H9 (cell line): ENCODE measurements at regions not wholly inside any gene's neighbourhood (a gene's known extent, or its start where the extent isn't known, plus 50 kb on each side); places are given as distances from the start of the nearest gene placed in this dataset.

Experiments used
- DNase-seq: peaks from one replicate; pipeline ENCODE4 v3.0.0-alpha.2; 2017
- H2AFZ ChIP-seq: one replicate; pipeline ENCODE4 v1.6.1; 2013; ENCODE audit warnings: mild to moderate bottlenecking, low read length, control low read depth, moderate library complexity
- H2AK5ac ChIP-seq: 2 replicates; pipeline ENCODE4 v1.6.1; 2013; ENCODE audit warnings: low read length, control low read depth, mixed read lengths; ENCODE audit not compliant: insufficient read length
- H2BK120ac ChIP-seq: one replicate; pipeline ENCODE4 v1.6.1; 2013; ENCODE audit warnings: low read depth, mild to moderate bottlenecking, low read length, control low read depth, inconsistent platforms; ENCODE audit not compliant: poor library complexity, severe bottlenecking
- H2BK12ac ChIP-seq: 2 replicates; pipeline ENCODE4 v1.6.1; 2013; ENCODE audit warnings: low read length, control low read depth, mixed read lengths, low read depth; ENCODE audit not compliant: insufficient read length
- H2BK15ac ChIP-seq: 2 replicates; pipeline ENCODE4 v1.6.1; 2013; ENCODE audit warnings: low read depth, low read length, control low read depth
- H2BK20ac ChIP-seq: one replicate; pipeline ENCODE4 v1.6.1; 2013; ENCODE audit warnings: low read depth, mild to moderate bottlenecking, low read length, control low read depth, inconsistent platforms; ENCODE audit not compliant: poor library complexity, severe bottlenecking
- H2BK5ac ChIP-seq: 2 replicates; pipeline ENCODE4 v1.6.1; 2013; ENCODE audit warnings: low read length, control low read depth, mixed read lengths; ENCODE audit not compliant: insufficient read length
- H3K14ac ChIP-seq: 2 replicates; pipeline ENCODE4 v1.6.1; 2013; ENCODE audit warnings: low read length, control low read depth; ENCODE audit not compliant: insufficient read depth
- H3K18ac ChIP-seq: 2 replicates; pipeline ENCODE4 v1.6.1; 2013; ENCODE audit warnings: low read depth, mild to moderate bottlenecking, mixed read lengths, low read length, control low read depth; ENCODE audit not compliant: insufficient read length
- H3K23ac ChIP-seq: 2 replicates; pipeline ENCODE4 v1.6.1; 2013; ENCODE audit warnings: low read length, control low read depth, mixed read lengths, low read depth; ENCODE audit not compliant: insufficient read length
- H3K23me2 ChIP-seq: 2 replicates; pipeline ENCODE4 v1.6.1; 2013; ENCODE audit warnings: low read depth, mild to moderate bottlenecking, mixed read lengths, low read length, control low read depth; ENCODE audit not compliant: insufficient read length, poor library complexity, severe bottlenecking
- H3K27ac ChIP-seq: 2 replicates; pipeline ENCODE4 v1.5.1; 2013; ENCODE audit warnings: low read length, control low read depth, mixed read lengths, low read depth; ENCODE audit not compliant: insufficient read length
- H3K27me3 ChIP-seq: 2 replicates; pipeline ENCODE4 v1.6.1; 2013; ENCODE audit warnings: low read length, control low read depth, inconsistent platforms; ENCODE audit not compliant: insufficient read depth
- H3K4ac ChIP-seq: 2 replicates; pipeline ENCODE4 v1.6.1; 2013; ENCODE audit warnings: low read depth, mild to moderate bottlenecking, control low read depth, inconsistent platforms, low read length, moderate library complexity
- H3K4me1 ChIP-seq: 2 replicates; pipeline ENCODE4 v1.6.1; 2013; ENCODE audit warnings: low read length, control low read depth, inconsistent platforms; ENCODE audit not compliant: insufficient read depth
- H3K4me2 ChIP-seq: 2 replicates; pipeline ENCODE4 v1.6.1; 2013; ENCODE audit warnings: low read length, control low read depth, mixed read lengths; ENCODE audit not compliant: insufficient read length, insufficient read depth
- H3K56ac ChIP-seq: 2 replicates; pipeline ENCODE4 v1.6.1; 2013; ENCODE audit warnings: low read depth, mild to moderate bottlenecking, mixed read lengths, low read length, control low read depth; ENCODE audit not compliant: insufficient read length
- H3K79me1 ChIP-seq: 2 replicates; pipeline ENCODE4 v1.6.1; 2013; ENCODE audit warnings: low read depth, mild to moderate bottlenecking, moderate library complexity, low read length, control low read depth, inconsistent platforms; ENCODE audit not compliant: insufficient read depth, poor library complexity, severe bottlenecking
- H3K79me2 ChIP-seq: 2 replicates; pipeline ENCODE4 v1.6.1; 2013; ENCODE audit warnings: low read length, control low read depth, inconsistent platforms; ENCODE audit not compliant: insufficient read depth
- H3K9ac ChIP-seq: 2 replicates; pipeline ENCODE4 v1.6.1; 2013; ENCODE audit warnings: low read length, control low read depth, mixed read lengths; ENCODE audit not compliant: insufficient read length; ENCODE audit errors: extremely low read depth
- H3K9me3 ChIP-seq: one replicate; pipeline ENCODE4 v1.6.1; 2013; ENCODE audit warnings: low read depth, low read length, inconsistent platforms; ENCODE audit not compliant: control insufficient read depth
- H3T11ph ChIP-seq: one replicate; pipeline ENCODE4 v1.6.1; 2013; ENCODE audit warnings: mild to moderate bottlenecking, low read length, control low read depth, inconsistent platforms
- H4K20me1 ChIP-seq: one replicate; pipeline ENCODE4 v1.6.1; 2013; ENCODE audit not compliant: control insufficient read depth, insufficient read length, insufficient read depth
- H4K5ac ChIP-seq: 2 replicates; pipeline ENCODE4 v1.6.1; 2013; ENCODE audit warnings: low read depth, mild to moderate bottlenecking, mixed read lengths, low read length, control low read depth; ENCODE audit not compliant: insufficient read length
- H4K8ac ChIP-seq: replicated peaks from 2 replicates; pipeline ENCODE4 v1.6.1; 2013; ENCODE audit warnings: low read length, control low read depth, mixed read lengths, low read depth; ENCODE audit not compliant: insufficient read length
- H4K91ac ChIP-seq: 2 replicates; pipeline ENCODE4 v1.6.1; 2013; ENCODE audit warnings: low read depth, mild to moderate bottlenecking, moderate library complexity, mixed read lengths, low read length, control low read depth; ENCODE audit not compliant: insufficient read length
- H3K27ac Mint-ChIP-seq, 3 experiments: 2 replicates in 2 of 3; 3 replicates in 1 of 3; pipeline ENCODE4 v1.8.0; 2020 to 2021; ENCODE audit warnings: mixed read lengths in 3 of 3, mild to moderate bottlenecking in 1 of 3, moderate library complexity in 1 of 3
- H3K27me3 Mint-ChIP-seq: 2 replicates; pipeline ENCODE4 v1.8.0; 2021; ENCODE audit warnings: low read depth, mild to moderate bottlenecking, moderate library complexity, mixed read lengths
- H3K36me3 Mint-ChIP-seq, 3 experiments: 2 replicates in 2 of 3; 3 replicates in 1 of 3; pipeline ENCODE4 v1.8.0; 2020 to 2021; ENCODE audit warnings: low read depth in 3 of 3, mixed read lengths in 3 of 3; ENCODE audit not compliant: insufficient read depth in 1 of 3
- H3K4me1 Mint-ChIP-seq, 2 experiments: 2 replicates each; pipeline ENCODE4 v1.8.0; 2020; ENCODE audit warnings: mixed read lengths in 2 of 2
- H3K4me3 Mint-ChIP-seq, 2 experiments: 2 replicates in 1 of 2; 3 replicates in 1 of 2; pipeline ENCODE4 v1.8.0; 2020 to 2021; ENCODE audit warnings: mild to moderate bottlenecking in 2 of 2, mixed read lengths in 2 of 2, moderate library complexity in 1 of 2
- H3K9me3 Mint-ChIP-seq, 2 experiments: 2 replicates in 1 of 2; 3 replicates in 1 of 2; pipeline ENCODE4 v1.8.0; 2020; ENCODE audit warnings: mild to moderate bottlenecking in 2 of 2, mixed read lengths in 2 of 2, moderate library complexity in 1 of 2
- WGBS: extraction: QIAGEN DNeasy Blood & Tissue Kit; methylation state at CpG from one replicate; pipeline ENCODE4 v1.1.7; 2013; ENCODE audit warnings: missing lambda C conversion rate, low lambda C conversion rate, mixed read lengths; ENCODE audit not compliant: insufficient read length; ENCODE audit errors: extremely low coverage; 5-methylcytosine and 5-hydroxymethylcytosine counted together
- TF ChIP-seq, protein P1 (sequence below): fragments of 200-600 bp; sonication (generic); conservative IDR thresholded peaks from 3 replicates; pipeline ENCODE4 v1.8.0; 2021; ENCODE audit warnings: antibody characterized with exemption, mild to moderate bottlenecking

DNA sequence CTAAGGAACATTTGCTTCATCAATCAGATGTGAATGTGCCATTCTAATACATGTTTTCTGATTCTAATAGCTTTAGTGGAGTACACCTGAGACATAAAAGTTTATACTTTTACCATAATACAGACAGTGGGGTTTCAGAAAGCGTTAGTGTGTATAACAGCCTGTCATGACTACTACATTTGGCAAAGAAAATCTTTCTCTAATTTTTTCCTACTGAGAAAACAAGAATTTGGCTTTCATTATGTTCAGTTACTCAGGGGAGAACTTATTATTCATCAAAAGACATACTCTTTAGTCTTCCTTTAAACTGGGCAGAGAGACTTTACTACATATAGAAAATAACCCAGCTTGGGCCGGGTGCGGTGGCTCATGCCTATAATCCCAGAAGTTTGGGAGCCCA lies 104.9 kb downstream of the PCDH18 start:
- H3K27ac ChIP-seq = no peak overlapping the region
- TF ChIP-seq, protein P1, sequence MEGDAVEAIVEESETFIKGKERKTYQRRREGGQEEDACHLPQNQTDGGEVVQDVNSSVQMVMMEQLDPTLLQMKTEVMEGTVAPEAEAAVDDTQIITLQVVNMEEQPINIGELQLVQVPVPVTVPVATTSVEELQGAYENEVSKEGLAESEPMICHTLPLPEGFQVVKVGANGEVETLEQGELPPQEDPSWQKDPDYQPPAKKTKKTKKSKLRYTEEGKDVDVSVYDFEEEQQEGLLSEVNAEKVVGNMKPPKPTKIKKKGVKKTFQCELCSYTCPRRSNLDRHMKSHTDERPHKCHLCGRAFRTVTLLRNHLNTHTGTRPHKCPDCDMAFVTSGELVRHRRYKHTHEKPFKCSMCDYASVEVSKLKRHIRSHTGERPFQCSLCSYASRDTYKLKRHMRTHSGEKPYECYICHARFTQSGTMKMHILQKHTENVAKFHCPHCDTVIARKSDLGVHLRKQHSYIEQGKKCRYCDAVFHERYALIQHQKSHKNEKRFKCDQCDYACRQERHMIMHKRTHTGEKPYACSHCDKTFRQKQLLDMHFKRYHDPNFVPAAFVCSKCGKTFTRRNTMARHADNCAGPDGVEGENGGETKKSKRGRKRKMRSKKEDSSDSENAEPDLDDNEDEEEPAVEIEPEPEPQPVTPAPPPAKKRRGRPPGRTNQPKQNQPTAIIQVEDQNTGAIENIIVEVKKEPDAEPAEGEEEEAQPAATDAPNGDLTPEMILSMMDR = no peak
- no peak overlapping the region for H2BK12ac ChIP-seq
- H4K91ac ChIP-seq = no peak overlapping the region
- no peak overlapping the region for H2AFZ ChIP-seq
- H3K14ac ChIP-seq = no peak overlapping the region
- H2BK120ac ChIP-seq = no peak overlapping the region
- no peak overlapping the region for H3K23ac ChIP-seq
- no peak overlapping the region for H2AK5ac ChIP-seq
- no peaks in the 10 kb centered on the region for H3K27me3 ChIP-seq
- H3K56ac ChIP-seq = no peak overlapping the region
- H2BK15ac ChIP-seq = no peak overlapping the region
- H4K5ac ChIP-seq = no peak overlapping the region
- Mint-ChIP-seq H3K4me1 (peaks cover 0 to 6% of the 10 kb centered on the region in 2 experiments; a peak in 1 of 4 replicates), H3K36me3 (peaks cover 0 to 5% (median 0%) of the 10 kb centered on the region in 3 experiments; a peak in 3 of 7 replicates), H3K4me3 (no peak overlapping the region), H3K27me3 (no peaks in the 10 kb centered on the region), H3K9me3 (no peaks in the 10 kb centered on the region; a peak in 1 of 5 replicates), H3K27ac (no peak overlapping the region)
- H3K9me3 ChIP-seq = no peaks in the 10 kb centered on the region
- H3K79me2 ChIP-seq = no peaks in the 10 kb centered on the region
- no peaks in the 10 kb centered on the region for H4K20me1 ChIP-seq
- H3K9ac ChIP-seq = no peak overlapping the region
- no peaks in the 10 kb centered on the region for H3K79me1 ChIP-seq
- H3K4me1 ChIP-seq = no peaks in the 10 kb centered on the region
- WGBS = no CpG with 5 or more reads among the region's 3 CpGs
- no peaks in the 10 kb centered on the region for H3K23me2 ChIP-seq
- no peak overlapping the region for H2BK5ac ChIP-seq
- no peak overlapping the region for H3K4ac ChIP-seq
- H3K4me2 ChIP-seq = no peak overlapping the region
- no peak overlapping the region for H3K18ac ChIP-seq
- H4K8ac ChIP-seq = no peak overlapping the region
- no peak for DNase-seq
- H2BK20ac ChIP-seq = no peak overlapping the region
- no peak overlapping the region for H3T11ph ChIP-seq
